ENCODE measurements at regions not wholly inside any gene's neighbourhood (a gene's known extent, or its start where the extent isn't known, plus 50 kb on each side); places are given as distances from the start of the nearest gene placed in this dataset.

- intact Hi-C loops (cut with DNase I) = no loop called here
- no peak for DNase-seq (ENCODE audit: low spot score in 2 of 2)
- Histone ChIP-seq H3K4me1 (no peaks in the 10 kb centered on the region), H3K27me3 (no peaks in the 10 kb centered on the region), H3K4me3 (no peak overlapping the region), H3K36me3 (no peaks in the 10 kb centered on the region), H3K27ac (no peak overlapping the region), H3K9me3 (no peaks in the 10 kb centered on the region)
- no peak for TF ChIP-seq CTCF (IDR thresholded peaks at IDR 0.05)
Measured at GRCh38 chr11:44468345-44468988, 97.0 kb upstream of the CD82 start.

- intact Hi-C loops (cut with DNase I) = no loop called here
- H3K27ac ChIP-seq = no peak overlapping the region
Measured at GRCh38 chr11:44469412-44469811, 96.1 kb upstream of the CD82 start.

GRCh38 chr11:44470854-44471253 is 94.6 kb upstream of the CD82 start:
- no peak overlapping the region for H3K4me3 ChIP-seq
- TF ChIP-seq CTCF (IDR thresholded peaks at IDR 0.05) = no peak
- H3K27me3 ChIP-seq = no peaks in the 10 kb centered on the region
- H3K4me1 ChIP-seq = no peaks in the 10 kb centered on the region
- no peak for DNase-seq (ENCODE audit: low spot score in 2 of 2)
- H3K9me3 ChIP-seq = no peaks in the 10 kb centered on the region
- intact Hi-C loops (cut with DNase I) = no loop called here
- H3K27ac ChIP-seq = no peak overlapping the region
- H3K36me3 ChIP-seq = no peaks in the 10 kb centered on the region

More at GRCh38 chr11:44469412-44469811, 96.1 kb upstream of the CD82 start:
- Histone ChIP-seq H3K4me3 (no peak overlapping the region), H3K27me3 (no peaks in the 10 kb centered on the region), H3K9me3 (no peaks in the 10 kb centered on the region), H3K36me3 (no peaks in the 10 kb centered on the region), H3K4me1 (no peaks in the 10 kb centered on the region)
- DNase-seq (ENCODE audit: low spot score in 2 of 2) = no peak
- no peak for TF ChIP-seq CTCF (IDR thresholded peaks at IDR 0.05)

GRCh38 chr11:44471603-44472002 is 93.9 kb upstream of the CD82 start:
- intact Hi-C loops (cut with DNase I) = no loop called here
- no peak overlapping the region for H3K4me3 ChIP-seq
- no peaks in the 10 kb centered on the region for H3K9me3 ChIP-seq
- H3K36me3 ChIP-seq = no peaks in the 10 kb centered on the region
- TF ChIP-seq CTCF (IDR thresholded peaks at IDR 0.05) = no peak
- DNase-seq (ENCODE audit: low spot score in 2 of 2) = no peak
- no peaks in the 10 kb centered on the region for H3K27me3 ChIP-seq
- H3K4me1 ChIP-seq = no peaks in the 10 kb centered on the region
- H3K27ac ChIP-seq = no peak overlapping the region

- no peak overlapping the region for H3K4me3 ChIP-seq
- no peak for TF ChIP-seq CTCF (IDR thresholded peaks at IDR 0.05)
- H3K36me3 ChIP-seq = no peaks in the 10 kb centered on the region
- H3K9me3 ChIP-seq = no peaks in the 10 kb centered on the region
- no peak for DNase-seq (ENCODE audit: low spot score in 2 of 2)
- no peaks in the 10 kb centered on the region for H3K4me1 ChIP-seq
- H3K27me3 ChIP-seq = no peaks in the 10 kb centered on the region
- intact Hi-C loops (cut with DNase I) = no loop called here
- H3K27ac ChIP-seq = no peak overlapping the region
Measured at GRCh38 chr11:44472916-44473315, 92.5 kb upstream of the CD82 start.

GRCh38 chr11:44474702-44475101 is 90.8 kb upstream of the CD82 start:
- no peaks in the 10 kb centered on the region for H3K9me3 ChIP-seq
- no peaks in the 10 kb centered on the region for H3K27me3 ChIP-seq
- H3K4me3 ChIP-seq = no peak overlapping the region
- H3K4me1 ChIP-seq = no peaks in the 10 kb centered on the region
- H3K36me3 ChIP-seq = no peaks in the 10 kb centered on the region
- H3K27ac ChIP-seq = no peak overlapping the region
- no peak for TF ChIP-seq CTCF (IDR thresholded peaks at IDR 0.05)
- intact Hi-C loops (cut with DNase I) = no loop called here
- DNase-seq (ENCODE audit: low spot score in 2 of 2) = no peak

Data from ascending aorta (tissue), 2 donors.